Panc1 (cell line): ENCODE measurements at regions not wholly inside any gene's neighbourhood (a gene's known extent, or its start where the extent isn't known, plus 50 kb on each side); places are given as distances from the start of the nearest gene placed in this dataset.

Source experiments
- ATAC-seq: fragments of 200-7000 bp; cut with Tn5 transposase; 2 replicates; pipeline ENCODE4 v1.9.1; 2020; ENCODE audit warnings: mild to moderate bottlenecking, moderate library complexity
- BruUV-seq: library from RNA; stranded (reverse); fragments of 400-500 nt; replicated peaks from 2 replicates; lab custom pipeline; 2021; lab: Mats Ljungman, UMichigan
- CTCF ChIA-PET: fragments of 300-600 bp; sonication (Branson Sonifier 250); formaldehyde crosslinking; loops from one replicate; lab custom pipeline; 2022; ENCODE audit warnings: antibody characterized with exemption; lab: Charles Lee
- POLR2A ChIA-PET: fragments of 300-600 bp; sonication (Branson Sonifier 250); formaldehyde crosslinking; loops from one replicate; lab custom pipeline; 2022; ENCODE audit warnings: antibody characterized with exemption; lab: Charles Lee
- DNase-seq: peaks from one replicate; pipeline ENCODE4 v3.0.0-alpha.2; 2010; ENCODE audit warnings: low read depth, low spot score
- H3K27ac ChIP-seq: 2 replicates; pipeline ENCODE4 v1.5.1; 2011; ENCODE audit warnings: mild to moderate bottlenecking, low read length, inconsistent platforms
- H3K27me3 ChIP-seq: fragments of 200-500 bp; sonication (Bioruptor generic); 2 replicates; pipeline ENCODE4 v1.6.0; 2014; ENCODE audit warnings: low read length, inconsistent platforms; ENCODE audit not compliant: control insufficient read depth, insufficient read depth
- H3K36me3 ChIP-seq: fragments of 200-500 bp; sonication (Bioruptor generic); 2 replicates; pipeline ENCODE4 v1.5.1; 2014; ENCODE audit warnings: inconsistent platforms, mild to moderate bottlenecking, low read length, moderate library complexity; ENCODE audit not compliant: control insufficient read depth, insufficient read depth
- H3K4me1 ChIP-seq: 2 replicates; pipeline ENCODE4 v1.5.1; 2011; ENCODE audit warnings: inconsistent platforms, mild to moderate bottlenecking, low read length, moderate library complexity; ENCODE audit not compliant: control insufficient read depth, insufficient read depth
- H3K4me3 ChIP-seq, 2 experiments: 2 replicates each; pipeline ENCODE4 v1.5.1; 2011 to 2012; ENCODE audit warnings: low read depth in 2 of 2, low read length in 2 of 2, mild to moderate bottlenecking in 2 of 2, inconsistent platforms in 1 of 2, moderate library complexity in 1 of 2
- H3K9me3 ChIP-seq: fragments of 200-500 bp; sonication (Bioruptor generic); 2 replicates; pipeline ENCODE4 v1.5.1; 2014; ENCODE audit warnings: low read depth, mild to moderate bottlenecking, inconsistent platforms, low read length, moderate library complexity; ENCODE audit not compliant: control insufficient read depth, insufficient read depth
- CTCF ChIP-seq: fragments of 450-650 bp; IDR thresholded peaks from 2 replicates; pipeline ENCODE4 v1.5.1; 2017; ENCODE audit warnings: mild to moderate bottlenecking
- POLR2AphosphoS5 ChIP-seq: IDR thresholded peaks from 2 replicates; pipeline ENCODE4 v1.6.1; 2012; ENCODE audit warnings: mild to moderate bottlenecking, low read depth, low read length, moderate library complexity
- REST ChIP-seq, 2 experiments: IDR thresholded peaks; 2 replicates each; pipeline ENCODE4 v1.6.1; 2011 to 2012; ENCODE audit warnings: low read depth in 2 of 2, control low read depth in 1 of 2, low read length in 1 of 2, mild to moderate bottlenecking in 1 of 2, moderate library complexity in 1 of 2; ENCODE audit not compliant: insufficient read depth in 1 of 2
- SIN3A ChIP-seq: IDR thresholded peaks from 2 replicates; pipeline ENCODE4 v1.6.1; 2012; ENCODE audit warnings: low read depth, mild to moderate bottlenecking, low read length, moderate library complexity, borderline replicate concordance; ENCODE audit not compliant: insufficient read depth
- TCF7L2 ChIP-seq: IDR thresholded peaks from 2 replicates; pipeline ENCODE4 v1.6.1; 2011; ENCODE audit warnings: mild to moderate bottlenecking, low read depth, low read length, inconsistent platforms
- in situ Hi-C: cut with HindIII; loops from 2 replicates; pipeline ENCODE4 v1.10.0; 2016; ENCODE audit warnings: low sequenced_read_pairs, low pct_unique_long_range_greater_than_20kb
- intact Hi-C: fragments of 100-400 bp; cut with micrococcal nuclease; formaldehyde crosslinking; loops from one replicate; pipeline ENCODE4 v1.10.0; 2022; ENCODE audit not compliant: unreplicated experiment

- H3K9me3 ChIP-seq: no peaks in the 10 kb centered on the region
- TF ChIP-seq POLR2AphosphoS5 (no peak), CTCF (no peak), REST (IDR thresholded peaks at IDR 0.05; ENCODE audit: insufficient read depth in 1 of 2, low read depth in 2 of 2, low read length in 1 of 2) (no peak), TCF7L2 (no peak), SIN3A (no peak)
- no peaks in the 10 kb centered on the region for H3K4me1 ChIP-seq
- BruUV-seq: no TSS peak
- H3K27me3 ChIP-seq: no peaks in the 10 kb centered on the region
- H3K36me3 ChIP-seq: no peaks in the 10 kb centered on the region
- POLR2A ChIA-PET: no interaction called here
- no peak overlapping the region for H3K27ac ChIP-seq
- no peak overlapping the region for H3K4me3 ChIP-seq
- DNase-seq (no peak), ATAC-seq (no peak)
- CTCF ChIA-PET: no interaction called here
- in situ Hi-C loops: no loop called here
- intact Hi-C loops: no loop called here
Observed at GRCh38 chrX:118218940-118219339, 102.3 kb upstream of the KLHL13 start.

- BruUV-seq: no TSS peak
- no peak for TF ChIP-seq CTCF
- no peak for TF ChIP-seq SIN3A
- TF ChIP-seq TCF7L2: no peak
- TF ChIP-seq REST (IDR thresholded peaks at IDR 0.05; ENCODE audit: insufficient read depth in 1 of 2, low read depth in 2 of 2, low read length in 1 of 2): no peak
- no peak for TF ChIP-seq POLR2AphosphoS5
- ChIA-PET CTCF (no interaction called here), POLR2A (no interaction called here)
- Histone ChIP-seq H3K4me3 (no peak overlapping the region), H3K36me3 (no peaks in the 10 kb centered on the region), H3K27ac (no peak overlapping the region), H3K9me3 (no peaks in the 10 kb centered on the region), H3K4me1 (no peaks in the 10 kb centered on the region), H3K27me3 (no peaks in the 10 kb centered on the region)
- DNase-seq (no peak), ATAC-seq (no peak)
- intact Hi-C loops: no loop called here
- in situ Hi-C loops: no loop called here
Observed at GRCh38 chrX:118219866-118220265, 103.3 kb upstream of the KLHL13 start.
